ENCODE measurements at regions not wholly inside any gene's neighbourhood (a gene's known extent, or its start where the extent isn't known, plus 50 kb on each side); places are given as distances from the start of the nearest gene placed in this dataset.

DNA sequence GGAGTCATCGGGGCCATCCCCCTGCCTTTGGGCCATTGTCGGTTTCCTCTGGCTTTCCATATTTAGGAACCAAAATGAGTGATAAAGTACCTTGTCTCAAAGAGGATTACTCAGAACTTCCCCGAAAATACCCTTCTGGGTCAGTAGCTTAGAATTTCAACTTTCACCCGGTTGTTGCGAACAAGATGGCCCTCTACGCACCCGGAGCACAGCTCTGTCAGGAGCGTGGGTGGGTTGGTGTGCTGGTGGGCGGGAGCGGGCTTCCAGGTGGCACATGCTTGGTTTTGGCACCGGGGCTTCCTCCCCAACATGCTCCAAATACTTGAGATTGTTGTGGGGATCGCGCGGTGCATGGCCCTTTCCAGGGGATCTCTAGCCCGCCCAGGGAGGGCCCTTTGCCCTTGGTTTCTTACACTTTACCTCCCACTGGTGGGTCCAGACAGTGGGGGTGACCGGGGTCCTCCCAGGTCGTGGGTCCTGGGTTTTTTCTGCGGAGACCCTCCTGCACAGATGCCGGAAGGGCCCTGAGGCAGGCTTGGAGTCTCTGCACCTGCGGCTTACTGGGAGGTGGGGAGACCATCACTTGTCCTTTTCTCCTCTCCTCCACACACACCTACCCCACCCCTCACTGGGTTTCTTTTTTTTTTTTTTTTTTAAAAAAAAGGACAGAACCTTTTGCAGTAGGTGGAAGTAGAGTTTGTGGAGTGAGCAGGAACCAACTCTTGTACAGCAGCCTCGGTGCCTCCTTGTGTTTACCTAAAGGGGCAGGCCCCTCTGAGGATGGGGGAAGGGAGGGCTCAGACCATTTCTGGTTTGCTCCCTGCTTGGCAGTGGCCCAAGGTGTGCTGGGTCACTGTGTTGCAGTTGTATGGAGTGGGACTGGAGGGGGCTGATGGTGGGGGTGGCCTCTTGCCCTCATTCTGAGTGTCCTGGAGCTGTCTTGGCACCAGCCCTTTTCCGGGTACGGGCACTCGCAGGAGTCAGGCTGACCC lies 142.1 kb downstream of the SEC14L1 start:
- no peak overlapping the region for H3K27ac ChIP-seq
- no peak overlapping the region for H3K4me3 ChIP-seq
- H3K9me3 ChIP-seq = no peaks in the 10 kb centered on the region
- H3K4me1 ChIP-seq = peaks cover 0 to 51% of the 10 kb centered on the region in 2 donors
- TF ChIP-seq, protein P1, sequence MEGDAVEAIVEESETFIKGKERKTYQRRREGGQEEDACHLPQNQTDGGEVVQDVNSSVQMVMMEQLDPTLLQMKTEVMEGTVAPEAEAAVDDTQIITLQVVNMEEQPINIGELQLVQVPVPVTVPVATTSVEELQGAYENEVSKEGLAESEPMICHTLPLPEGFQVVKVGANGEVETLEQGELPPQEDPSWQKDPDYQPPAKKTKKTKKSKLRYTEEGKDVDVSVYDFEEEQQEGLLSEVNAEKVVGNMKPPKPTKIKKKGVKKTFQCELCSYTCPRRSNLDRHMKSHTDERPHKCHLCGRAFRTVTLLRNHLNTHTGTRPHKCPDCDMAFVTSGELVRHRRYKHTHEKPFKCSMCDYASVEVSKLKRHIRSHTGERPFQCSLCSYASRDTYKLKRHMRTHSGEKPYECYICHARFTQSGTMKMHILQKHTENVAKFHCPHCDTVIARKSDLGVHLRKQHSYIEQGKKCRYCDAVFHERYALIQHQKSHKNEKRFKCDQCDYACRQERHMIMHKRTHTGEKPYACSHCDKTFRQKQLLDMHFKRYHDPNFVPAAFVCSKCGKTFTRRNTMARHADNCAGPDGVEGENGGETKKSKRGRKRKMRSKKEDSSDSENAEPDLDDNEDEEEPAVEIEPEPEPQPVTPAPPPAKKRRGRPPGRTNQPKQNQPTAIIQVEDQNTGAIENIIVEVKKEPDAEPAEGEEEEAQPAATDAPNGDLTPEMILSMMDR (IDR thresholded peaks at IDR 0.05) = no peak
- no peaks in the 10 kb centered on the region for H3K36me3 ChIP-seq
- DNase-seq (ENCODE audit: low spot score) = no peak
- H3K27me3 ChIP-seq = no peaks in the 10 kb centered on the region

DNA sequence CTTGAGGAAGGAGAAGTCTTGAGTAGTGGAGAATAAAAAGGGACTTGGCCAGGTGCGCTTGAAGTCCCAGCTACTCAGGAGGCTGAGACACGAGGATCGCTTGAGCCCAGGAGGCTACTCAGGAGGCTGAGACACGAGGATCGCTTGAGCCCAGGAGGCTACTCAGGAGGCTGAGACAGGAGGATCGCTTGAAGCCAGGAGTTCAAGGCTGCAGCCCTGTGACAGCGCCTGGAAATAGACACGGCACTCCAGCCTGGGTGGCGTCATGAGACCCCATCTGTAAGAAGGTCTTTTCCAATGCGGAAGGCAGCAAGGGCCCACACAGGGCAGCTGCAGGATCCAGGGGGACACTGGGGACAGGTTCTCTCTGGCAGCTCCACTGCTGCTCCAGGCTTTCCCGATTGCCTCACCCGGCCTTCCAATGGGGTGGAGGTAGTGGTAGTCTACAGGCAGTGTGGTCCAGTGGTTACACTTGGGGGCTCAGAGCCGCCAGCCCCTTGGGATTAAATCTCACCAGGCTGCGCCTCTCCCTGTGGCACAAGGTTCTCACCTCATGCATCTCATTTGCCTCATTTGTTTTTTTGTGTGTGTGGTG lies 143.4 kb downstream of the SEC14L1 start:
- Histone ChIP-seq H3K4me3 (no peak overlapping the region), H3K36me3 (no peaks in the 10 kb centered on the region), H3K4me1 (peaks cover 0 to 62% of the 10 kb centered on the region in 2 donors), H3K27me3 (no peaks in the 10 kb centered on the region), H3K27ac (no peak overlapping the region), H3K9me3 (no peaks in the 10 kb centered on the region)
- TF ChIP-seq, protein P1 (IDR thresholded peaks at IDR 0.05) = no peak
- no peak for DNase-seq (ENCODE audit: low spot score)

DNA sequence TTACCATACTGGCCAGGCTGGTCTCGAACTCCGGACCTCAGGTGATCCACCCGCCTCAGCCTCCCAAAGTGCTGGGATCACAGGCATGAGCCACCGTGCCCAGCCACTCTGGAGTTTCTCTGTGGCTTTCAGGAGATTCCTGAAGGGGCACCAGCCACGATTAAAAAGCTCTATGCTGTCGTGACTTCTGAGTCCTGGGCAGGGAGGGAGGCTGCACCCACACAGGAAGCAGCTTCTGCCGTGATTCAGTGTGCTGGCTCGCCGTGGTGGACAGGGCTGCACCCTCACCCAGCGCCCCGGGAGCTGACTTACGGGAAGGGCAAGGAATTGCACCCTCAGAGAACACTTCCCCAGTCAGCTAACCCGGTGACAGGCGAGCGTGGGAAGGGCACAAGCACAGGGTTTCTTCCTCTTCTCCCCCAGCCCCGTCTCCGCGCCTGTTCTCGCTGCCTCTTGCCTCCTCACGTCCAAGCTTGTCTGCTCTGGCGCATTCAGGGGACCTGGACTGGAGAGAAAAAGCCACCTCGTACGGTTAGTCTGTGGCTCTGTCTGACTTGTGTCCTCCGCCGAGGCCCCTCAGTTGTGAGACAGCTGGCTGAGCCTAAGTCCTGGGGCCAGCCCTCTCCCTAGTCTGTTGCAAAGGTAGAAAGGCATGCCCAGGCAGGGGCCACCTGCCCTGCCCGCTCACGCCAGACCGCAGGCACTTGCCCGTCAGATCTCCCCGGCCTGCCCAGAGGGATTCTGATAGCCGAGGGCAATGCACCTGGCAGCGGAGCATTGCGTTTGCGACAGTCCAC lies 145.0 kb downstream of the SEC14L1 start:
- peaks cover 0 to 54% of the 10 kb centered on the region in 2 donors for H3K4me1 ChIP-seq
- H3K36me3 ChIP-seq = no peaks in the 10 kb centered on the region
- peak overlapping the region; percentile 75 to 84 for H3K27ac ChIP-seq
- peak; percentile 72 for DNase-seq (ENCODE audit: low spot score)
- no peak overlapping the region for H3K4me3 ChIP-seq
- no peaks in the 10 kb centered on the region for H3K27me3 ChIP-seq
- H3K9me3 ChIP-seq = no peaks in the 10 kb centered on the region
- TF ChIP-seq, protein P1 (IDR thresholded peaks at IDR 0.05) = no peak

DNA sequence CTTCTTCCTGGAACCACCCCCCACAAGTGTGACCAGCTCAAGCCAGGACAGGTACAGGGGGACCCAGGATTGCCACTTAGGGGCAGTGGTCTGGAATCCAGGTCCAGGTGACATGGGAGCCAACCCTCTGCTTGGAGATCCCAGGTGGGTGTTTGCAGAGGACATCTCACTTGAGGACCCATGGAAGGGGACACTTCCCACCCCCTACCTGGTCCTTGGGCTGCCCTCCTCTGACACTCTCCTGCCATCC lies 145.5 kb downstream of the SEC14L1 start:
- Histone ChIP-seq H3K9me3 (no peaks in the 10 kb centered on the region), H3K4me3 (no peak overlapping the region), H3K27me3 (no peaks in the 10 kb centered on the region), H3K36me3 (no peaks in the 10 kb centered on the region), H3K27ac (peak overlapping the region; percentile 75 to 84), H3K4me1 (peaks cover 0 to 53% of the 10 kb centered on the region in 2 donors)
- DNase-seq (ENCODE audit: low spot score) = no peak
- TF ChIP-seq, protein P1 (IDR thresholded peaks at IDR 0.05) = no peak

DNA sequence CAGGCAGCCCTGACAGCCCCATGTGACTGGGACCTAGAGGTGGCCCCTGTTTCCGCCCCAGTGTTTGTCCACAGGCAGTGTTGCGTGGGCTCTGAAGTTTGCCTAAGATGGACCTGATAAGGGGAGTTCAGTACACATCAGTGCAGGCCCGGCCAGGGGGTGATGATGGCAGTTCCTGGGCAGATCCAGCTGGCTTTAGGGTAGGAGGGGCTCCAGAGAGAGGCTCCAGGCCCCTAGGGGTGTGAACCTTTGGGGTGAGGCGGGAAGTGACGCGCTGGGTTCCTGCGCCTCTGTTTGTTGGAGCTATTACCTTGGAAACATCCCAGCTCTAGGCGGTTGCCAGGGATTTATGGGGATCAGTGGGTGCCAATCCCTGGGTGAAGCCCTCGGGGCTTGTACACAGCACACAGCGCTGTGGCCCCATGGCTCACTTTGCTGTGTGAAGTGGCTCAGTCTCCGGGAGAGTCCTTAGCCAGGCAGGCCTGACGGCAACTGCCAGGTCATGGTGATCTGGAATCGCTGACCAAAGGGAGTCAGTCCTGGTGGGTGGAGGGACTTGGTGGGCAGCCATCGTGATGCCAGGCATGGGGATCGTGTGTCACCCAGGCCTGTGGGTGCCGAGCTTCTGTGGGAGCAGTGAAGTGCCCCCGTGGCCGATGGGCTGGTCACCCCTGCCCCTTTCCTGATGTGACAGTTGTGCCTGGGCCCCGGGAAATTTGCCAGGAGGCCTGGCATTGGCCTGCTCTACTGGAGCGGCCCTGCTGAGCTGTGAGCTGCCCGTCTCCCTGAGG lies 146.1 kb downstream of the SEC14L1 start:
- Histone ChIP-seq H3K4me3 (no peak overlapping the region), H3K36me3 (no peaks in the 10 kb centered on the region), H3K4me1 (peaks cover 0 to 48% of the 10 kb centered on the region in 2 donors), H3K27ac (peak overlapping the region; percentile 75 to 84), H3K27me3 (no peaks in the 10 kb centered on the region), H3K9me3 (no peaks in the 10 kb centered on the region)
- TF ChIP-seq, protein P1 (IDR thresholded peaks at IDR 0.05) = no peak
- no peak for DNase-seq (ENCODE audit: low spot score)

Measured in right atrium auricular region (tissue), 2 donors.